ENCODE measurements at regions not wholly inside any gene's neighbourhood (a gene's known extent, or its start where the extent isn't known, plus 50 kb on each side); places are given as distances from the start of the nearest gene placed in this dataset.

DNA sequence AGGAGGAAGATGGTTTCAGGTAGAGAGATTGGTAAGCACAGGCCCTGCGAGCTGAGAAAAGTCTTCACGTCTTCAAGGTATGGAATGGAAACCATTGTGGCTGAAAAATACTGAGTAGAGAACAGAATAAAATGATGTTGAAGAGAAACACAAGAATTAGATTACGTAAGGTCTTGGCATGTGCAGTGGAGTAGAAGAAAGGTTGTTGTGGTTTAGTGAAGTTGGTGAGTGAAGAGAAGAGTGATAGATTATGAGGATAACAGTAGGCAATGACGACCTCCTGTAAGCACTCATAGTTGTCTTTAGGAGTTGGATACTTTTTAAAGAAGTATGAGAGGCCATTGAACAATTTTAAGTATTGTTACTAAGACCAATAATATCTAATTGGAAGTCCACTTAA lies 642.6 kb downstream of the PCDH7 start:
- TF ChIP-seq CTCF (conservative IDR thresholded peaks at IDR 0.05; ENCODE audit: low read depth, low read length) = no peak
- TF ChIP-seq EZH2 (IDR thresholded peaks at IDR 0.05; ENCODE audit: low read length, unreplicated experiment) = no peak
- no peak for TF ChIP-seq EZH2phosphoT487 (IDR thresholded peaks at IDR 0.05; ENCODE audit: borderline replicate concordance, low read length)
